KOPT-K1 (cell line): ENCODE measurements at regions not wholly inside any gene's neighbourhood (a gene's known extent, or its start where the extent isn't known, plus 50 kb on each side); places are given as distances from the start of the nearest gene placed in this dataset.

Experiments
- H3K27ac ChIP-seq: fragments of 200-600 bp; sonication (generic); 2 replicates; pipeline ENCODE4 v1.5.1; 2016; ENCODE audit warnings: antibody characterized with exemption, mild to moderate bottlenecking, low read depth, low read length; ENCODE audit not compliant: poor library complexity, severe bottlenecking
- H3K36me3 ChIP-seq: fragments of 200-600 bp; sonication (generic); 2 replicates; pipeline ENCODE4 v1.5.1; 2017; ENCODE audit warnings: antibody characterized with exemption, mild to moderate bottlenecking, low read length, moderate library complexity; ENCODE audit not compliant: insufficient read depth
- H3K9me3 ChIP-seq: fragments of 200-600 bp; sonication (generic); 2 replicates; pipeline ENCODE4 v1.5.1; 2017; ENCODE audit warnings: antibody characterized with exemption, low read length, mild to moderate bottlenecking; ENCODE audit not compliant: insufficient read depth, poor library complexity, severe bottlenecking

GRCh38 chr18:73060666-73061288, 193.0 kb upstream of the NETO1 start:
- no peaks in the 10 kb centered on the region for H3K9me3 ChIP-seq
- H3K36me3 ChIP-seq, result no peaks in the 10 kb centered on the region
- H3K27ac ChIP-seq, result no peak overlapping the region

- no peaks in the 10 kb centered on the region for H3K36me3 ChIP-seq
- no peak overlapping the region for H3K27ac ChIP-seq
- no peaks in the 10 kb centered on the region for H3K9me3 ChIP-seq
Measured at GRCh38 chr18:73059280-73059679, 191.5 kb upstream of the NETO1 start.

DNA sequence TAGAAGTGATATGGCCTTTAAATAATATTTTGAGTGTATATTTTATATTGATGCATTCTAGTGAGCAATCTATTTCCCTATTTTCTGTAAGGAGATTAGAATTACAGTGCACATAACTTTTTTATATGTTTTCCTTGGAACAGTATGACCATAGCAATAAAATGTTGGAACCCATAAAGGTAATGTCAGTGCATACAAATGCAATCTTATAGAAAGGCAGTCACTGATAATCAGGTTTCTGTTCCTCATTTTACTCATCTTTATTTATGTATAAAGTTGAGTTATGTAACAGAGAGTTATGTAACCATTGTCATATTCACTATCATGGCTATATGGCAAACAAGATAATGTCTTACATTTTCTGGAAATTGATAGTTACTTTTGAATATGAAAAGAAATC, 179.9 kb upstream of the NETO1 start:
- Histone ChIP-seq H3K9me3 (no peaks in the 10 kb centered on the region), H3K27ac (no peak overlapping the region), H3K36me3 (no peaks in the 10 kb centered on the region)

DNA sequence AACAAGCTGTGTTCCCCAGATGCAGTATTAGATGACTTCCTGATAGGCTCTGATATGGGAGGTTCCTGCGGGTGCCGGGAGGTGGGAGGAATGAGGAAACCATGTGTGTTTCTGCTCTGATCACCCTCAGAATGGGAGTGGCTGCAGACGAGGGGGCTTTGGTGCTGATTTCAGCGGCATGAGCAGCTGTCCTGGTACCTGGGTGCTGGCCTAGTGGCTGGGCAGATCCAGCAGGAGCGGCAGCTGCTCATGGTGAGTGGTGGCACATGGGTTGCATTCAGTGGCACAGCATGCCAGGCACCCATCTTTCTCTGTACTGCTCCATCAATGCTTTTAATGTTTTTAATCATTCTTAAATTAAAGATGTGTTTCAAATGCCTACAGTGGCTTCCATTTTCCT, 177.2 kb upstream of the NETO1 start:
- H3K27ac ChIP-seq, result no peak overlapping the region

DNA sequence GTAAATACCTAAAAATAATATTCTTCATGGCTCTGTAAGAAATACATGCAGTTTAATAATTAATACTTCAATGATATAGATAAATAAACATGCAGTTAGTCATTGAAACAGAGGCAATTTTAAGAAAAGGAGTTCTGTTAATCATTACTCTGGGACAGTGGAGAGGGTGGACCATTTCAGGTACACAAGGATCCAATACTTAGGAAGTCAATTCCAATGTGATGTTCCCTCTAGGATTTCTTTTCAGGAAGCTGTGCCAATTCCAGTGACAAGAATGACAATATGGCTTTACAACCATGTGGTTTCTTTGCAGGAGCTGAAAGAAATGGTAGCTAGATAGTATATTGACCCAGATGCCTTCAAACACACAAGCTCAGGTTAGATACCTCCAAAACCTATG, 175.8 kb upstream of the NETO1 start:
- H3K36me3 ChIP-seq, result no peaks in the 10 kb centered on the region
- H3K27ac ChIP-seq, result no peak overlapping the region

More for the DNA sequence above, 177.2 kb upstream of the NETO1 start:
- Histone ChIP-seq H3K9me3 (no peaks in the 10 kb centered on the region), H3K36me3 (no peaks in the 10 kb centered on the region)

GRCh38 chr18:73043211-73043610, 175.4 kb upstream of the NETO1 start:
- Histone ChIP-seq H3K9me3 (no peaks in the 10 kb centered on the region), H3K36me3 (no peaks in the 10 kb centered on the region), H3K27ac (no peak overlapping the region)

More for the DNA sequence above, 175.8 kb upstream of the NETO1 start:
- H3K9me3 ChIP-seq, result no peaks in the 10 kb centered on the region

DNA sequence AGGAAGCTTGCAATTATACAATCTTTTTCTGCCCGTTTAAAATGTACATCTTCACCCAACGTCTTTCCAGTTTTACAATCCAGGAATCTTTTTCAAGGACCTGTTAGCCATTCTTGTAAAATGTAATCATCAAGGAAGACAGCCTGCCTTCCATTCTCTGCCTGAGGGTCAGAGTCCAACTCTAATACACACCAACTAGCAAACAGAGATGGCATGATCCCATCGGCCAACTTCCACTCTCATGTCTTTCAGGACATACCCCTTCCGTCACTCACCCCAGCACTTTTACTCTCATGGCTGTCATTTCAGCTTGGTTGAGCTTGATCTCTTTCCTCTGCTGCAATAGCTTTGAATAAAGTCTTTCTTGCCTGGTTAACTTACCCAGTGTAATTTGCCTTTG, 172.5 kb upstream of the NETO1 start:
- no peaks in the 10 kb centered on the region for H3K9me3 ChIP-seq
- no peaks in the 10 kb centered on the region for H3K36me3 ChIP-seq
- no peak overlapping the region for H3K27ac ChIP-seq

- no peak overlapping the region for H3K27ac ChIP-seq
- H3K9me3 ChIP-seq, result no peaks in the 10 kb centered on the region
- no peaks in the 10 kb centered on the region for H3K36me3 ChIP-seq
Measured at GRCh38 chr18:73038336-73038735, 170.5 kb upstream of the NETO1 start.

DNA sequence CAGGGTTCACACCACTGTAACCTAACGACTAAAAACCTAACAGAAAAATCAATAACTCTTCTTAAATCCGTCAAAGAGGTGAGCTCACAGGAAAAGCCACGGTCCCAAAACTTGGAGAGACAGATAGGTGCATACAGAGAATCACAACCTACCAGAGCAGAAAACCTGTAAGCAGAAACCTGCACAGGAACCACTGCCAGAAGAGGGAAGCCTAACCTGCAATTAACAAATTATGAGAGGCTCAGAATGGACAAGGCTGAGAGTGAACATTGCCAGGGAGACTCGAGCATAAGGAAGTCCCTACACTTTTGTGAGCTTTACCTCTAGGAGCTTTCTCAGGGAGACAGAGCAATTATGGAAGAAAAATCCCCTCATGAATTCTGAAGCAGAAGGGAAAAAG, 156.2 kb upstream of the NETO1 start:
- no peak overlapping the region for H3K27ac ChIP-seq
- H3K9me3 ChIP-seq, result no peaks in the 10 kb centered on the region

DNA sequence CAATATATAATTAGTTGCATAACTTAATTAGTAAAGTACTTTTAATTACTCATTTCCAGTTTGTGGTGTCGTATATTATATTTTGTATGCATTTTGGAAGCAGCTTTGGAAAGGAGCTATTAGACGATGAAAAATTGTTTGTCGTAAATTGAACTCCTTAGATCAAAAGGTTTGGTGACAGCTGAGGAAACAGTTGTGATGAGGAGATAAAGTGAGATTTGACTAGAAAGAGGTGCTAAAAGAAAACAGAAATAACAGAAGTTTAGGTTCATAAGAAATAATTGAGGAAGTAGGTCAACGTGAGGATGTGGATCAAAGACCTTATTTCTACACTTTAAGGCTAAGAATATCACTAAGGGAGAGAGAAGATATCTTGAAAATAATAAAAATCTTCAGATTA, 141.9 kb upstream of the NETO1 start:
- Histone ChIP-seq H3K27ac (peak overlapping the region; percentile 18), H3K36me3 (no peaks in the 10 kb centered on the region), H3K9me3 (no peaks in the 10 kb centered on the region)

More for the DNA sequence above, 156.2 kb upstream of the NETO1 start:
- H3K36me3 ChIP-seq, result no peaks in the 10 kb centered on the region

GRCh38 chr18:73007915-73008308, 140.1 kb upstream of the NETO1 start:
- Histone ChIP-seq H3K36me3 (no peaks in the 10 kb centered on the region), H3K27ac (no peak overlapping the region)

GRCh38 chr18:73007195-73007914, 139.6 kb upstream of the NETO1 start:
- Histone ChIP-seq H3K36me3 (no peaks in the 10 kb centered on the region), H3K9me3 (no peaks in the 10 kb centered on the region), H3K27ac (no peak overlapping the region)

More at GRCh38 chr18:73007915-73008308, 140.1 kb upstream of the NETO1 start:
- H3K9me3 ChIP-seq, result no peaks in the 10 kb centered on the region

DNA sequence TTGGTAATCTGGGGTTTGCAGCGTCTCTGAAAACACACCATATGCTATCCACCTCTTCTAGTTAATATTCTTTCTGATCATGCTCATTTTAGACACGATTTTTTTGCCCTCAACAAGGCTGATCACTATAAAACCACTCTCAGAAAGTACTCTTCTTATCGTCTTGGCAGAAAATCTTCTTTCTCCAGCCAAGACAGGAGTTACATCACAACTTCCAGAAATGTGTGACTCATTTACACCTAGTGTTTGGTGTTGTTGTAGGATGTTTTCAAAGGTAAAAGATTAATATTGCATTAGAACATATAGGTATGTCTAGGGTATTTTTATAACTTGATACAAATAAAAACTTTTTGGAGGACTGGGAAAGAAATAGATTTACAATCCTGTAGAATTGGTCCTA, 138.5 kb upstream of the NETO1 start:
- H3K27ac ChIP-seq, result no peak overlapping the region
- no peaks in the 10 kb centered on the region for H3K9me3 ChIP-seq
- H3K36me3 ChIP-seq, result no peaks in the 10 kb centered on the region

- no peaks in the 10 kb centered on the region for H3K36me3 ChIP-seq
- H3K27ac ChIP-seq, result no peak overlapping the region
- no peaks in the 10 kb centered on the region for H3K9me3 ChIP-seq
Measured at GRCh38 chr18:73004260-73004659, 136.5 kb upstream of the NETO1 start.

DNA sequence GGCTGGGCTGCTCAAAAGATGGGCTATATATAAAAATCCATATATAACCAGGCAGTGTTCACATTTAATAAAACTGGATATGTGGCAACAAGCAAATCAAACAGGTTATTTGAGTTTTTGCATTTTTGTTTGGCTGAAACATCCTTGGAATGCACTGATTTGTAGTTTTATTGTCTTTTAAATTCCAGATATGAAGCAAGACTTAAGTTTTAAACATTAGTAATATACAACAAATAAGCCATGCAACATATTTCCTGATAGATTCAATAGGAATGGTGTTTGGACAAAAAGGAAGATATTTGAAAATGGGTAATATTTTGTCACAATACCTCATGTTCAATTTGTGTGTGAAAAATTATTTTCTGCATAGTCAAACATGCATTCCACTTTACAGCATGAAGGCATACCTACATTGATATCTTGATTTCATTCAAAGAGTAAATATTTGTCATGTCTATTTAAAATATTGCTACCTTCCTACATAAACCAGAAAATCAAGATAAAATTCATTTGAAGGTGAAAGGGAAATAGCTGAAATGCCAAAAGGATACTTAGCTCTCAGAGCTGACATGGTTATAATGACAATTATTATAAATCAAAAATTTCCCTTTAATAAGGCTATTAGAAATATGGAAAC, 132.3 kb upstream of the NETO1 start:
- no peaks in the 10 kb centered on the region for H3K36me3 ChIP-seq
- H3K9me3 ChIP-seq, result no peaks in the 10 kb centered on the region
- no peak overlapping the region for H3K27ac ChIP-seq
